ENCODE measurements at regions not wholly inside any gene's neighbourhood (a gene's known extent, or its start where the extent isn't known, plus 50 kb on each side); places are given as distances from the start of the nearest gene placed in this dataset.

- TF ChIP-seq CTCF (conservative IDR thresholded peaks at IDR 0.05) (no peak), EZH2 (IDR thresholded peaks at IDR 0.05; ENCODE audit: low read depth) (no peak)
Observed at GRCh38 chr5:138645778-138646575, 70.8 kb upstream of the HSPA9 start.

All from PC-9 (cell line).